ENCODE measurements at regions not wholly inside any gene's neighbourhood (a gene's known extent, or its start where the extent isn't known, plus 50 kb on each side); places are given as distances from the start of the nearest gene placed in this dataset.
"Not testable (repeated sequence)": the region's sequence is repeated elsewhere in the genome, so short reads cannot be mapped to it uniquely, and the experiment has no call there.

DNA sequence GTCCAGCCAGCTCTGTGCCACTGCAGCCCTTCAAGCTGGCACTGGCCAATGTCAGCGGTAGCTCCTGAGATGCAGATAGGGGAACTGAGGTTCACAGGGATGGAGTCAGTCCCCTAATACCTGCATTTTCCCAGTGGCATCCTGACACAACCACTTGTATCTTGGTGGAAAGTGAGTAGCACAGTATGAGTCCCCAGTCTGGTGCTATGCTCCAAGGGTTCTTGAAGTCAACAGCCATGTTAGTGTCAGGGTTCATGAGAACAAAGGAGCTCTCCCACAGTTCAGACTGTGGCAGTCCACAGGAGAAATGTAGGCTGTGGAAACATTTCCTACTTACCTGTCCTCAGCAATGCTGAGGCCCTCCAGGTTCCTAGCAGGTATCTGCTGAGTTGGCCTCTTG lies 115.5 kb downstream of the ZNF736 start:
- H3K4me1 ChIP-seq, result no peaks in the 10 kb centered on the region
- no peak for ATAC-seq
- H3K9me3 ChIP-seq, result peaks cover 4% of the 10 kb centered on the region; the same call in 1 of the 3 replicates
- no peak for DNase-seq (ENCODE audit: low read depth in 1 of 2, low spot score in 1 of 2)
- FAIRE-seq, result no peak
- H3K4me2 ChIP-seq, result no peak overlapping the region
- ChIA-PET POLR2A (no interaction called here), CTCF (no interaction called here)
- WGBS (ENCODE audit: missing lambda C conversion rate), result 33% methylated on average over 1 of the region's 1 CpG
- TF ChIP-seq BHLHE40 (IDR thresholded peaks at IDR 0.05; ENCODE audit: low read depth, low read length), result no peak
- TF ChIP-seq SREBF2 (IDR thresholded peaks at IDR 0.05), result no peak
- no peak for TF ChIP-seq ESRRA (IDR thresholded peaks at IDR 0.05; ENCODE audit: borderline replicate concordance, low read length)
- TF ChIP-seq, protein P1, sequence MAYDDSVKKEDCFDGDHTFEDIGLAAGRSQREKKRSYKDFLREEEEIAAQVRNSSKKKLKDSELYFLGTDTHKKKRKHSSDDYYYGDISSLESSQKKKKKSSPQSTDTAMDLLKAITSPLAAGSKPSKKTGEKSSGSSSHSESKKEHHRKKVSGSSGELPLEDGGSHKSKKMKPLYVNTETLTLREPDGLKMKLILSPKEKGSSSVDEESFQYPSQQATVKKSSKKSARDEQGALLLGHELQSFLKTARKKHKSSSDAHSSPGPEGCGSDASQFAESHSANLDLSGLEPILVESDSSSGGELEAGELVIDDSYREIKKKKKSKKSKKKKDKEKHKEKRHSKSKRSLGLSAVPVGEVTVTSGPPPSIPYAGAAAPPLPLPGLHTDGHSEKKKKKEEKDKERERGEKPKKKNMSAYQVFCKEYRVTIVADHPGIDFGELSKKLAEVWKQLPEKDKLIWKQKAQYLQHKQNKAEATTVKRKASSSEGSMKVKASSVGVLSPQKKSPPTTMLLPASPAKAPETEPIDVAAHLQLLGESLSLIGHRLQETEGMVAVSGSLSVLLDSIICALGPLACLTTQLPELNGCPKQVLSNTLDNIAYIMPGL (CRISPR knock-in tag; IDR thresholded peaks at IDR 0.05; ENCODE audit: borderline replicate concordance), result no peak
- TF ChIP-seq RARB (CRISPR knock-in tag; IDR thresholded peaks at IDR 0.05), result no peak
- TF ChIP-seq NR3C1 (IDR thresholded peaks at IDR 0.05), result no peak
- no peak for TF ChIP-seq CBX2 (IDR thresholded peaks at IDR 0.05; ENCODE audit: borderline replicate concordance, low read depth)
- no peak for TF ChIP-seq EHF (CRISPR knock-in tag; IDR thresholded peaks at IDR 0.05)
- TF ChIP-seq, protein P2, sequence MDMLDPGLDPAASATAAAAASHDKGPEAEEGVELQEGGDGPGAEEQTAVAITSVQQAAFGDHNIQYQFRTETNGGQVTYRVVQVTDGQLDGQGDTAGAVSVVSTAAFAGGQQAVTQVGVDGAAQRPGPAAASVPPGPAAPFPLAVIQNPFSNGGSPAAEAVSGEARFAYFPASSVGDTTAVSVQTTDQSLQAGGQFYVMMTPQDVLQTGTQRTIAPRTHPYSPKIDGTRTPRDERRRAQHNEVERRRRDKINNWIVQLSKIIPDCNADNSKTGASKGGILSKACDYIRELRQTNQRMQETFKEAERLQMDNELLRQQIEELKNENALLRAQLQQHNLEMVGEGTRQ (IDR thresholded peaks at IDR 0.05), result no peak
- TF ChIP-seq RFX5 (IDR thresholded peaks at IDR 0.05), result no peak
- no peak for TF ChIP-seq JUNB (IDR thresholded peaks at IDR 0.05)
- no peak for TF ChIP-seq GATA3 (IDR thresholded peaks at IDR 0.05; ENCODE audit: borderline replicate concordance)
- TF ChIP-seq ZFP36 (IDR thresholded peaks at IDR 0.05; ENCODE audit: borderline replicate concordance, partially characterized antibody), result no peak
- TF ChIP-seq CBX8 (IDR thresholded peaks at IDR 0.05), result no peak
- no peak for TF ChIP-seq KDM5A (IDR thresholded peaks at IDR 0.05)
- no peak for TF ChIP-seq RAD21 (conservative IDR thresholded peaks at IDR 0.05 in 1 of 2, IDR thresholded peaks at IDR 0.05 in 1 of 2)
- TF ChIP-seq, protein P3, sequence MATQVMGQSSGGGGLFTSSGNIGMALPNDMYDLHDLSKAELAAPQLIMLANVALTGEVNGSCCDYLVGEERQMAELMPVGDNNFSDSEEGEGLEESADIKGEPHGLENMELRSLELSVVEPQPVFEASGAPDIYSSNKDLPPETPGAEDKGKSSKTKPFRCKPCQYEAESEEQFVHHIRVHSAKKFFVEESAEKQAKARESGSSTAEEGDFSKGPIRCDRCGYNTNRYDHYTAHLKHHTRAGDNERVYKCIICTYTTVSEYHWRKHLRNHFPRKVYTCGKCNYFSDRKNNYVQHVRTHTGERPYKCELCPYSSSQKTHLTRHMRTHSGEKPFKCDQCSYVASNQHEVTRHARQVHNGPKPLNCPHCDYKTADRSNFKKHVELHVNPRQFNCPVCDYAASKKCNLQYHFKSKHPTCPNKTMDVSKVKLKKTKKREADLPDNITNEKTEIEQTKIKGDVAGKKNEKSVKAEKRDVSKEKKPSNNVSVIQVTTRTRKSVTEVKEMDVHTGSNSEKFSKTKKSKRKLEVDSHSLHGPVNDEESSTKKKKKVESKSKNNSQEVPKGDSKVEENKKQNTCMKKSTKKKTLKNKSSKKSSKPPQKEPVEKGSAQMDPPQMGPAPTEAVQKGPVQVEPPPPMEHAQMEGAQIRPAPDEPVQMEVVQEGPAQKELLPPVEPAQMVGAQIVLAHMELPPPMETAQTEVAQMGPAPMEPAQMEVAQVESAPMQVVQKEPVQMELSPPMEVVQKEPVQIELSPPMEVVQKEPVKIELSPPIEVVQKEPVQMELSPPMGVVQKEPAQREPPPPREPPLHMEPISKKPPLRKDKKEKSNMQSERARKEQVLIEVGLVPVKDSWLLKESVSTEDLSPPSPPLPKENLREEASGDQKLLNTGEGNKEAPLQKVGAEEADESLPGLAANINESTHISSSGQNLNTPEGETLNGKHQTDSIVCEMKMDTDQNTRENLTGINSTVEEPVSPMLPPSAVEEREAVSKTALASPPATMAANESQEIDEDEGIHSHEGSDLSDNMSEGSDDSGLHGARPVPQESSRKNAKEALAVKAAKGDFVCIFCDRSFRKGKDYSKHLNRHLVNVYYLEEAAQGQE (IDR thresholded peaks at IDR 0.05), result no peak
- H3K27ac ChIP-seq, result no peak overlapping the region
- no peak overlapping the region for H3K4me3 ChIP-seq

DNA sequence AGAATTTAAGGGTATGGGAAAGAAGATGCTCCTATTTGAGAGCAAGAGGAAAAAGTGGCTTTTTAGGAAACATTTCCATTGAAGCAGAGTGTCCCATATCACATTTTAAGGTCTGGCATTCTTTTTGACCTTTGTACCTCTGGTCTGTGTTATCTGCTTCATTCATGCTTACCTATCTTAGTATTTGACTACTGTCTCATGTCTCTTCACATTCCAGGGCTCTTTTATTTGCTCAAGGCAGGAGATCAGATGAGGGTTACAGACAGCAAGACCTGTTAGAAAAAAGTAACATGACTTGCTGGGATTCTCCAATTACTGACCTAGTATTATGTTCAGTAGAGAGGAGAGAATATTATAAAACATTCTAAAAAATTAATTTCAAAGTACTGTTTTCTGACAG lies 111.7 kb downstream of the ZNF736 start:
- H3K4me2 ChIP-seq; H3K4me1 ChIP-seq; ATAC-seq; FAIRE-seq; DNase-seq (ENCODE audit: low read depth in 1 of 2, low spot score in 1 of 2); H3K4me3 ChIP-seq; H3K9me3 ChIP-seq; POLR2A ChIA-PET; H3K27ac ChIP-seq; CTCF ChIA-PET: not testable (repeated sequence)

DNA sequence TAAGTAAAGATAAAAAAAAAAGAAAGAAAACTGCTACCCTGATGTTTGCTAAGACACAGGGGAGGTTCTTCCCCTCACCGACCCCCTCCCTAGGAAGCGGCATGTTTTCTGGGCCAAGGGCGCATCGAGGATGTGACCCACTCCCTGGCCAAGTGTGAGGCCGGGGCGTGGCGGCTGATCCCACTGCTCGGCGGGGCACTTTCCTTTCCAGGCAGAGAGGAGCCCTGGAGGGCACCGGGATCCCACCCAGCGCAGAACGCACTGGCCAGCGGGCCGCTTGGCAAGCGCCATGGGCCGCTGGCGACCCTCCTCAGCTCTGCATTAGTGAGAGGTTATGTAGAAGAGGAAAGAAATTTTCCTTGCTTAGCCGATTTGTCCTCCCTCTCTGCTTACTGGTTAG lies 93.4 kb downstream of the ZNF736 start:
- ChIA-PET CTCF (no interaction called here), POLR2A (no interaction called here)
- no peak overlapping the region for H3K4me3 ChIP-seq
- H3K9me3 ChIP-seq, result peaks cover 8% of the 10 kb centered on the region; the same call in 1 of the 3 replicates
- no peak for FAIRE-seq
- H3K4me1 ChIP-seq, result no peaks in the 10 kb centered on the region
- no peak overlapping the region for H3K27ac ChIP-seq
- no peak overlapping the region for H3K4me2 ChIP-seq
- no peak for ATAC-seq
- no peak for DNase-seq (ENCODE audit: low read depth in 1 of 2, low spot score in 1 of 2)
- WGBS (ENCODE audit: missing lambda C conversion rate), result 28% methylated on average over 13 of the region's 18 CpGs
- TF ChIP-seq, protein P4, sequence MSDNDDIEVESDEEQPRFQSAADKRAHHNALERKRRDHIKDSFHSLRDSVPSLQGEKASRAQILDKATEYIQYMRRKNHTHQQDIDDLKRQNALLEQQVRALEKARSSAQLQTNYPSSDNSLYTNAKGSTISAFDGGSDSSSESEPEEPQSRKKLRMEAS (IDR thresholded peaks at IDR 0.05), result no peak
- no peak for TF ChIP-seq RFX5 (IDR thresholded peaks at IDR 0.05)
- no peak for TF ChIP-seq CBX8 (IDR thresholded peaks at IDR 0.05)
- TF ChIP-seq HOXB13 (CRISPR knock-in tag; IDR thresholded peaks at IDR 0.05; ENCODE audit: low read depth), result no peak
- TF ChIP-seq POLR2A (IDR thresholded peaks at IDR 0.05; ENCODE audit: low read length), result no peak
- TF ChIP-seq FOSL2 (IDR thresholded peaks at IDR 0.05), result no peak
- no peak for TF ChIP-seq FOSL2 (CRISPR knock-in tag; IDR thresholded peaks at IDR 0.05)
- TF ChIP-seq, protein P1 (CRISPR knock-in tag; IDR thresholded peaks at IDR 0.05; ENCODE audit: borderline replicate concordance), result no peak
- TF ChIP-seq CBX2 (IDR thresholded peaks at IDR 0.05; ENCODE audit: borderline replicate concordance, low read depth), result no peak
- TF ChIP-seq PHF8 (IDR thresholded peaks at IDR 0.05; ENCODE audit: borderline replicate concordance, low read depth), result no peak
- TF ChIP-seq CHD2 (IDR thresholded peaks at IDR 0.05; ENCODE audit: low read length, partially characterized antibody), result no peak
- no peak for TF ChIP-seq EP300 (IDR thresholded peaks at IDR 0.05)
- no peak for TF ChIP-seq TP53 (CRISPR knock-in tag; IDR thresholded peaks at IDR 0.05)
- no peak for TF ChIP-seq GATA3 (IDR thresholded peaks at IDR 0.05; ENCODE audit: borderline replicate concordance)
- TF ChIP-seq, protein P5, sequence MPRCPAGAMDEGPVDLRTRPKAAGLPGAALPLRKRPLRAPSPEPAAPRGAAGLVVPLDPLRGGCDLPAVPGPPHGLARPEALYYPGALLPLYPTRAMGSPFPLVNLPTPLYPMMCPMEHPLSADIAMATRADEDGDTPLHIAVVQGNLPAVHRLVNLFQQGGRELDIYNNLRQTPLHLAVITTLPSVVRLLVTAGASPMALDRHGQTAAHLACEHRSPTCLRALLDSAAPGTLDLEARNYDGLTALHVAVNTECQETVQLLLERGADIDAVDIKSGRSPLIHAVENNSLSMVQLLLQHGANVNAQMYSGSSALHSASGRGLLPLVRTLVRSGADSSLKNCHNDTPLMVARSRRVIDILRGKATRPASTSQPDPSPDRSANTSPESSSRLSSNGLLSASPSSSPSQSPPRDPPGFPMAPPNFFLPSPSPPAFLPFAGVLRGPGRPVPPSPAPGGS (IDR thresholded peaks at IDR 0.05), result no peak

All from A549 (cell line).